ENCODE measurements at regions not wholly inside any gene's neighbourhood (a gene's known extent, or its start where the extent isn't known, plus 50 kb on each side); places are given as distances from the start of the nearest gene placed in this dataset.
"Not testable (repeated sequence)": the region's sequence is repeated elsewhere in the genome, so short reads cannot be mapped to it uniquely, and the experiment has no call there.

DNA sequence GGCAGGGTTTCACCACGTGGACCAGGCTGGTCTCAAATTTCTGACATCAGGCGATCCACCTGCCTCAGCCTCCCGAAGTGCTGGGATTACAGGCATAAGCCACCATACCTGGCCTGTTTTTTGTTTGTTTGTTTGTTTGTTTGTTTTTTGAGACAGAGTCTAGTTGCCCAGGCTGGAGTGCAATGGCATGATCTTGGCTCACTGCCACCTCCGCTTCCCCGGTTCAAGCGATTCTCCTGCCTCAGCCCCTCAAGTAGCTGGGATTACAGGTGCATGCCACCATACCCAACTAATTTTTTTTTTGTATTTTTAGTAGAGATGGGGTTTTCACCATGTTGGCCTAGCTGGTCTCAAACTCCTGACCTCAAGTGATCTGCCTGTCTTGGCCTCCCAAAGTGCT, 61.8 kb upstream of the SPDYE9 start:
- ATAC-seq (ENCODE audit: insufficient read depth, low read depth) = not testable (repeated sequence)

DNA sequence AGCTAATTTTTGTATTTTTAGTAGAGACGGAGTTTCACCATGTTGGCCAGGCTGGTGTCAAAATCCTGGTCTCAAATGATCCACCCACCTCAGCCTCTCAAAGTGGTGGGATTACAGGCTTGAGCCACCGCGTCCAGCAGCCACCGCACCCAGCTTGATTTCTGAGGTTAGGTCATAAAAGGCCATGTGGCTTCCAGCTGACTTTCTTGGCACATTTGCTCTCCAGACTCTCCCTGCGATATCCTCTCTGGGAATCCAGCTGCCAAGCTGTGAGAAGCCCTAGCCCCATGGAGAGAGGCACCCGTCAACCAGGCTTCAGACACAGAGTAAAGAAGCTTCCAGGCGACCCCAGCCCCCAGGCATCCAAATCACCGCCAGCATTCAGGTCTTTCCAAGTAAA, 58.2 kb upstream of the SPDYE9 start:
- H3K9ac ChIP-seq (ENCODE audit: low read depth, low read length); H4K20me1 ChIP-seq (ENCODE audit: insufficient read depth, low read length); H3K4me3 ChIP-seq (ENCODE audit: low read depth in 1 of 2, low read length in 2 of 2); H3K4me1 ChIP-seq (ENCODE audit: insufficient read depth, low read length); H3K27ac ChIP-seq (ENCODE audit: low read length); DNase-seq; H3K27me3 ChIP-seq (ENCODE audit: insufficient read depth, low read length, poor library complexity); ATAC-seq (ENCODE audit: insufficient read depth, low read depth); H3K36me3 ChIP-seq (ENCODE audit: insufficient read depth, low read length); H3K79me2 ChIP-seq (ENCODE audit: insufficient read depth, low read length); H3K9me3 ChIP-seq (ENCODE audit: insufficient read depth, low read length, severe bottlenecking); H2AFZ ChIP-seq (ENCODE audit: low read depth, low read length); H3K4me2 ChIP-seq (ENCODE audit: insufficient read depth, low read length): not testable (repeated sequence)

More for the DNA sequence above, 61.8 kb upstream of the SPDYE9 start:
- DNase-seq; H2AFZ ChIP-seq (ENCODE audit: low read depth, low read length); H3K9ac ChIP-seq (ENCODE audit: low read depth, low read length); H3K36me3 ChIP-seq (ENCODE audit: insufficient read depth, low read length); H4K20me1 ChIP-seq (ENCODE audit: insufficient read depth, low read length); H3K4me3 ChIP-seq (ENCODE audit: low read depth in 1 of 2, low read length in 2 of 2); H3K27me3 ChIP-seq (ENCODE audit: insufficient read depth, low read length, poor library complexity); H3K27ac ChIP-seq (ENCODE audit: low read length); H3K4me1 ChIP-seq (ENCODE audit: insufficient read depth, low read length); H3K9me3 ChIP-seq (ENCODE audit: insufficient read depth, low read length, severe bottlenecking); H3K4me2 ChIP-seq (ENCODE audit: insufficient read depth, low read length); H3K79me2 ChIP-seq (ENCODE audit: insufficient read depth, low read length): not testable (repeated sequence)

DNA sequence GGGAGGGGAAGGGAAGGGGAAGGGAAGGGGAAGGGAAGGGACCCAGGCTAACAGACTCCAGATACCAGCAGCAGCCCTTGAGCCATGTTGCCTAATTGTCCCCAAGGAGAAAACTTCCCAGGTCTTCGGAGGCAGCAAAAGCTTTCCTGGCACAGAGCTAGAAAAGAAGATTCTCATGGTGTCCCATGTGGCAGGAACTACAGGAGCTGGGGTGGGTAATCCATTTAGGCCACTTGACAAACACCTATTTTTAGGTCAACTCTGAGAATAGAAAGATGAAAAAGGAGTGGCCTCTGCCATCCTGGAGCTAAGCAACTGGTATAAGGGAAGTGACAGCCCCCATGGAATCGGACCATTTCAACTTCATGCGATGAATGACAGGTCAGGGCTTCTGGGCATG, 52.1 kb upstream of the SPDYE9 start:
- H2AFZ ChIP-seq (ENCODE audit: low read depth, low read length); H4K20me1 ChIP-seq (ENCODE audit: insufficient read depth, low read length); ATAC-seq (ENCODE audit: insufficient read depth, low read depth); H3K9me3 ChIP-seq (ENCODE audit: insufficient read depth, low read length, severe bottlenecking); H3K36me3 ChIP-seq (ENCODE audit: insufficient read depth, low read length); H3K27me3 ChIP-seq (ENCODE audit: insufficient read depth, low read length, poor library complexity); H3K4me2 ChIP-seq (ENCODE audit: insufficient read depth, low read length); H3K4me3 ChIP-seq (ENCODE audit: low read depth in 1 of 2, low read length in 2 of 2); H3K27ac ChIP-seq (ENCODE audit: low read length); H3K4me1 ChIP-seq (ENCODE audit: insufficient read depth, low read length); H3K9ac ChIP-seq (ENCODE audit: low read depth, low read length); DNase-seq; H3K79me2 ChIP-seq (ENCODE audit: insufficient read depth, low read length): not testable (repeated sequence)

Measured in DND-41 (cell line).